NCI-H2081 treated with DMSO at 0.1 percent for 48 hours (cell line): ENCODE measurements at regions not wholly inside any gene's neighbourhood (a gene's known extent, or its start where the extent isn't known, plus 50 kb on each side); places are given as distances from the start of the nearest gene placed in this dataset.

Experiments used
- DNase-seq: peaks from one replicate; lab custom pipeline; 2025; lab: John Stamatoyannopoulos, UW

DNA sequence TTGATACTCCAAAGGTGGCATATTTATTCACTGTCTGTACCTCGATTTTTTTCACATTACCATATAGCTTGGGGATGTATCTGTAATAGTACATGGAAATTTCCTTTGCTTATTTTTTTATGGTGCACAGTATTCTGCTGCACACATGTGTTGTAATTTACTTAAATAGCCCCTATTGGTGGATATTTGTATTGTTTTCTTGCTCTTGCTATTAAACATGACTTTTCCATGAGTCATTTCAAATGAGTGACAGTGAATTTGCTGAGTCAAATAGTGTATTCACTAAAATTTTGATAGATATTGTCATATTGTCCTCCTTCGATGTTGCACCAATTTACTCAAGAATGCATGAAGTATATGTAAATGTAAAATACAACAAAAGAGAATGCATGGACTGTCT lies 122.7 kb upstream of the STEAP4 start:
- no peak for DNase-seq

DNA sequence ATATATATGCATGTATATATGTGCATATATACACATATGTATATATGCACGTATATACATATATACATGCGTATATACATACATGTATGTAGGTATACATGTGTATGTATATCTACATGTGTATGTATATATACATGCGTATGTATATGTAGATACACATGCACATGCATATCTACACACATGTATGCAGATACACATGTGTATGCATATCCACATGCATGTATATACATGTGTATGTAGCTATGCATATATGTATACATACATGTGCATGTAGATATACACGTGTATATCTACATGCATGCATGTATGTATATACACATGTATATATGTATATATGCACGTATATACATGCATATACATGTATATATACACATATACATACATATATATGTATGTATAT lies 95.8 kb upstream of the STEAP4 start:
- DNase-seq = no peak

- no peak for DNase-seq
These were observed 94.4 kb upstream of the STEAP4 start for GRCh38 chr7:88401009-88401623.

DNA sequence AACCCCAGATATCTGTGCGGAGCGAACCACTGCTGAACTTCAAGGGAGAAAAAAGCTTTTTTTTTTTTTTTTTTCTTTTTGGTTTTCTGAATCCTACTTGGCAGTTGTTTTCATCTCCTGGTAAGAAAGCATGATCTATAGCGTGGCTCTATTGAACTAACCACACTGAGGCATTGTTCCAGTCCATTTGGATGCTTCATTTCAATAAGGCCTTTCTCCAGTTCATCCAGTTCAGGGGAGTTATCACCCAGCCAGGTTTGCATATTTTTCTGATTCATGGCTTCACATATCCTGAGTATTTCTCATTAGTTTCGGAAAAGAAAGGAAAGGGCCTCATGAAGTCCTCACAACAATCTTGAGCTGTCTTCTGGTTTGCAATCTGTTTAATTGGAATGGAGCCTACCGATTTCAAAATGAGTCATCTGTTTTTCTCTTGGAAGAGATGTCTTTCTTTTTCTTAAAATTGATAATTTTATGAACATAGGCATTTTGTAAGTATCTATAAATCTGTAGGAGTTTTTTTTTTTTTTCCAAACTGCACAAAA lies 93.1 kb upstream of the STEAP4 start:
- DNase-seq = no peak

GRCh38 chr7:88399036-88399435 lies 92.3 kb upstream of the STEAP4 start:
- no peak for DNase-seq

DNA sequence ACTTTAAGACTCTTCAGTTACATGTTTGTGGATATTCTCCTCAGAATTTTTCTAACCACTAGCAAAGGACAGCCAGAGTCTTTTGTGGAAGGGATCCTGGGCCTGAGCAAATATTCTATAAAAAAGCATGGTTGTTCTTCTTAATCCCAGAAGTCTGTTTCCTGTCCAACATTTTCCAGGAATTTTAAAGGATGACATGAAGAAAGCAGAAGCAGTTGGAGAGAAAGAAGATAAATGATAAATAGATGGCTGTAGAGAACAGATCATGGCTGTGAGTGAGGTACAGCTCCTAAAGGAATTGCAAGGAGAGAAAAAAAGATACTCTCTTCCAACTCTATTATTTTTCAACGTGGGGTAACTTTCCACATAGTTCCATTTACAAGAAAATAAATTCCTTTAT lies 91.8 kb upstream of the STEAP4 start:
- no peak for DNase-seq

DNA sequence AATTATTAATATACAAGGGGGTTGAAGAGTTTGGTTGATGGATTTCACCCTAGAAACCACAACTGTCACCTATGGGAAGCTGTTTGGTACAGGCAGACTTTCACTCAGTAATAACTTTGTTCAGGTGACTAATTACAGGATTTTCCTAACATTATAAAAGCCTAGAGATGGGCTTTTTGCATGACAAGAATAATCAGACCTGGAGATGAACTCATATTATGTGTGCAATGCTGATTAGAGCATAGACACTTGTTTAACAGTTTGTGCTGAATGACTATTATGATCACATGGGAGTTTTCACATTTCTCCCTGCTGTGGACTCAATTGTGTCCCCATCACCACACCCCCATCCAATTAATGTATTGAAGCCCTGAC lies 90.2 kb upstream of the STEAP4 start:
- no peak for DNase-seq

GRCh38 chr7:88396295-88396947 lies 89.7 kb upstream of the STEAP4 start:
- DNase-seq = no peak

DNA sequence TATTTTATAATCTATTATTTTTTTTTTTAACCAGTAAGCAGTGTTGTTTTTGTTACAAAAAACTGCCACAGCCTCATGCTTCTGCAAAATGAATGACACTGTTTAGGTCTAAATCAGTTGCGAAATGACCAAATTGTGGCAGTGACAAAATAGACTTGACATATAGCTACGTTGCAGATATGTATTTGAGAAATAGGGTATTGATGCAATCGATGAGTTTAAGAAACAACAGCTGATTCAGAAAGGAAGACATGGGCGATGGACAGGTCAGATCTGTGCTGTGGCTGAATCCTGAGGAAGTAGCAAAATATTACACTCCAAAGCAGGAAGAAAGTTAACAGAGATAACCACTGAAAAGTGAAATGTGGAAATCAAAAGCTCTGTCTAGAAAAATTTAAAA lies 89.0 kb upstream of the STEAP4 start:
- no peak for DNase-seq

- DNase-seq = no peak
These were observed 84.6 kb upstream of the STEAP4 start for GRCh38 chr7:88391247-88391646.

DNA sequence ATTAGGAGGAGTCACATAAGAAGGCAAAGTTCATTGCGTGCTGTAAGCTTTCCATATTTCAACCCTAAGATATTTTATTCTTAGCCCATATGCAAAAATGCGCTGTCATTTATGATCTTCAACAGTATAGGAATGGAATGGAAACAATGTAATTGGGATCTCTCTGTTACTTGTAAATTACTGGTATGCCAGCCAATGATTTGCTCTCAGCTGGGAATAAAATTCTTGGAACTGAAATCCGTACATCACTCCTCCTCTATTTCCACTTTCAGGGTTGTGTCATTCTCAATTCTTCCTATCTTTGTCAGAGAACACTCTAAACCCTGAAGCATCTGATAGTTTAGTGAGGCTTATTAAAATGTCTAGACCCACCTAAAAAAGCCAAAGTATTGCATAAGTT lies 80.7 kb upstream of the STEAP4 start:
- DNase-seq = no peak

DNA sequence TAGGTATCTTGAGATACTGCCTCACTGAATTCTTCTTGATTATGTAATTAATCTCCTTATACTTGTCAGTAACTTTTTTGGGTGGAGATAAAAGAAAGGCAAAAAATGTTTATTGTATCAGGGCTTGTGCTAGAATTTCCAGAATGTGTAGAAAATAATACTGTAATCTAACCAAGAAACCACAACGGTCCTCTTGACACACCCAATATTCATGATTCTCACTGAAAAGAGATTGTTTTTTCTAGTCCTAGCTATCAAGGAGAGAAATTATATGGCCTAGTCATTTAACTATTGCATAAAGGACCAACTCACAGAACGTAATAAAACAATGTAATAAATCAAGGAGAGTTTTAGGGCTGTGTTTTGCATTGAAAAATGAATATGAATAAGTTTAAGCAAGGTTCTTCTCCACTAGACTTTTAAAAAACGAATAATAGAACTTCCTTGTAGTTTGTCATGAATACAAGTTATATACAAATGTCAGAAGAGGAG lies 80.0 kb upstream of the STEAP4 start:
- no peak for DNase-seq

DNA sequence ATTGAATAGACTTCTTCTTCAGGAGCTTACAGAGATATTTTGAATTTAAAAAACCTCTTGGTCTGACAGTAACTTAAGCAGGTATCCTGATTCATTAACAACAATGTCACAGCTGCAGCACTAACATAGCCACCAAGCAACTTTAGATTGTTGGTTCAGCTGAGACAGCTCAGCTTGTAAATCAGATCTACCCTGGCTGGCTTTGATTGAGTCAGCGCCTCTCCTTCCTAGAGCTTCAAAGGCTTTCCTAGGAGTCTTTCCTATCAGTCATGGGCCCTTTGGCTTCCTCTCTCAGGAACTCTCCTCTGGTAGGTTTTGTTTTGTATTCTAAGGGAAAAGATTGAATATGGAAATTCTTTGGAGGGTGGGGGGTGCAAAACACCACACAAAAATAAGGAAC lies 70.7 kb upstream of the STEAP4 start:
- no peak for DNase-seq

DNA sequence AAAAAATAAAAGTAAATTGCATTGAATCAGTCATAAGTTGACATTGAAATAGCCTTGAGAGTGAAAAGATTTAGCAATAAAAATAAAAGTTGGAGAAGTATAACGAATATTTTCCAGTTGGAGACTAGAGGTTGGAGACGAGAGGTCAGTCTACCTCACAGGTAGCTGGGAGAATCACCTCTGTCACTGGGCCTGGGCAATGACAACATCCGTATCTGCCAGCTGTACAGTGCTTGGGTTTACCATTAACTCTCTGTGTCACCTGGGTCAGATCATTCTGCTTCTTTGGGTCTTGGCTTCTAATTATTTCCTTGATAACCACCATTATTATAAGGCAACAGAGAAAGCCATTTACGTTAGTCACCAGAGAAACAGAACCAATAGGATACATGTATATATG lies 62.0 kb upstream of the STEAP4 start:
- DNase-seq = no peak

GRCh38 chr7:88366845-88367244 lies 60.2 kb upstream of the STEAP4 start:
- DNase-seq = no peak

GRCh38 chr7:88363869-88364268 lies 57.2 kb upstream of the STEAP4 start:
- DNase-seq = no peak

DNA sequence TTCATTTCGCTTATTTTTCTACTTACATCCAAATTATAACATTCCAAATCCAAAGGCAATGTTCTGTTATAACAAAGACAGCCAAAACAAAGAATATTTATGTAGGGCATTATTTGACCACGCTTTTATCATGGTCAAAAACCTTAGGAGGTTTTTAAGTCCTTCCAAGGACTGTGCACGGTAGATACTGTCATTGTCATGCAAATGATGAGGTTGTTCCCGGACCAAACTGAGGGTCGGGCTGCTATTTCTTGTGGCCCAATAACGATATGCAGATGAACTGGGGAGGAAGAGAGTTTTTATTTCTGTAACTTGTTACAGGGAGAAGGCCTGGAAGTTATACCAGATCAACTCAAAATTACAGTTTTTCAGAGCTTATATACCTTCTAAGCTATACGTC lies 56.6 kb upstream of the STEAP4 start:
- no peak for DNase-seq

GRCh38 chr7:88361357-88361756 lies 54.7 kb upstream of the STEAP4 start:
- DNase-seq = no peak

- no peak for DNase-seq
These were observed 52.2 kb upstream of the STEAP4 start for GRCh38 chr7:88358881-88359280.

DNA sequence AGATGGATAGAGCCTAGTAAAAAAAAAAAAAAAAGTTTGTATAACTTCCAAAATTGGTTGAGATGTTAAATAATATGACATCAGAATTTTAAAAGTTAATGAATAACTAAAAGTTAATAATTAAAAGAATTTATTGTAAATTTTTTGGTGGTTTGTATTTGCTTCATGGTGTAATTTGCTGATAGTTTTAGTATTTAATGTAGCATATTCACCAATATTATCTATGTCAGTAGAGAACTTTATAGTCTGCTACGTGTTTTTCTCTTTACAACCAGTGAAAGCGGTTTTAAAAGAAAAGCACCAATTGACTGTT lies 51.8 kb upstream of the STEAP4 start:
- no peak for DNase-seq

DNA sequence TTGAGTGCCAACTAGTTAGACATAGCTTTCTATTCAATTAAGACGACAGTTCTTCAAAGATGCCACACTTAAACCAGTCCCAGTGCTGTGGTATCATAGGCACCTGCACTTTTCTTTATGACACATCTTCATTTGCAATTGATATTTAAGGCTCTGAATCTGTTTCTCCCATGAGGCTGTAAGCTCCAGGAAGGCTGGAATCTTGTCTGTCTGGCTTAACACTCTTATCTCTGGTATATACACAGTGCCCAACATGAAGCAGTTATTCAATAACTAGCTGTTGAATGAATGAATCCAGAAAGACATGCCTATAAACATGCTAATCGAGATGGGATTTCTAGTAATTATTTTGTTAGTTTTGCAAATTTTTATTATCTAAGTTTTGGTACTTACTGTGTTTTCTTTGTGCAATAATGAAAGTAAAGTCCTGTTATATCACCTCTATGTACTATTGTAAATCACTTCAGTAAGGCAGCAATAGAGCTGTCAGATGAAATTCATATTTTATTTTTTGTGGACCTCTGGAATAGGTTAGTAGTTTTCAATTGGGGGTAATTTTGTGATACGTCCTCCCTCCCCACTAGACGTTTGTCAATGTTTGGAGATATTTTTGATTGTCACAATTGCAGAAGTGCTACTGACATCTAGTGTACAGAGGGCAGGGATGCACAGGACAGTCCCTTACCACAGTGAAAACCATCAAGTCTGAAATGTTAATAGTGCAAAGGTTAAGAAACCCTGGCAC lies 51.3 kb upstream of the STEAP4 start:
- DNase-seq = no peak

DNA sequence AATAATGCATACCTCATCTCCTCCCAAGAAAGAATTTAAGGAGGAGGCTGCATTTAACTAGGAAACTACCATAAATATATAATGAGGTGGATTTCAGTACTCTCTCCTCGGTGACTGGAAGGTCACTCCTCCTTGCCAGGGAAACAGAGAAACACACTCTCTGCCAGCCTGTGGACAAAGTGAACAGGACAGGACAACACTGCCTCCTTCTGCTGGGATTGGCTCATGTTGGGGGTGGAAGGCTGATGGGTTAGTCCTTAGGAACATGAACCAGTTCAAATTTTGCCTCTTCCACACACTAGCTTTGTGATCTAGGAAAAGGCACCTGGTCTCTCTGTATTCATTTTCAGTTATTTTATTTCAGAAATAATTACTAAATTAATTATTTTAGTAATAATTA lies 50.6 kb upstream of the STEAP4 start:
- no peak for DNase-seq
